ENCODE measurements at regions not wholly inside any gene's neighbourhood (a gene's known extent, or its start where the extent isn't known, plus 50 kb on each side); places are given as distances from the start of the nearest gene placed in this dataset.

- TF ChIP-seq, protein P1, sequence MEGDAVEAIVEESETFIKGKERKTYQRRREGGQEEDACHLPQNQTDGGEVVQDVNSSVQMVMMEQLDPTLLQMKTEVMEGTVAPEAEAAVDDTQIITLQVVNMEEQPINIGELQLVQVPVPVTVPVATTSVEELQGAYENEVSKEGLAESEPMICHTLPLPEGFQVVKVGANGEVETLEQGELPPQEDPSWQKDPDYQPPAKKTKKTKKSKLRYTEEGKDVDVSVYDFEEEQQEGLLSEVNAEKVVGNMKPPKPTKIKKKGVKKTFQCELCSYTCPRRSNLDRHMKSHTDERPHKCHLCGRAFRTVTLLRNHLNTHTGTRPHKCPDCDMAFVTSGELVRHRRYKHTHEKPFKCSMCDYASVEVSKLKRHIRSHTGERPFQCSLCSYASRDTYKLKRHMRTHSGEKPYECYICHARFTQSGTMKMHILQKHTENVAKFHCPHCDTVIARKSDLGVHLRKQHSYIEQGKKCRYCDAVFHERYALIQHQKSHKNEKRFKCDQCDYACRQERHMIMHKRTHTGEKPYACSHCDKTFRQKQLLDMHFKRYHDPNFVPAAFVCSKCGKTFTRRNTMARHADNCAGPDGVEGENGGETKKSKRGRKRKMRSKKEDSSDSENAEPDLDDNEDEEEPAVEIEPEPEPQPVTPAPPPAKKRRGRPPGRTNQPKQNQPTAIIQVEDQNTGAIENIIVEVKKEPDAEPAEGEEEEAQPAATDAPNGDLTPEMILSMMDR (optimal IDR thresholded peaks at IDR 0.05 in 1 of 3, IDR thresholded peaks at IDR 0.05 in 1 of 3, conservative IDR thresholded peaks at IDR 0.05 in 1 of 3; ENCODE audit: extremely low read depth in 1 of 3, insufficient read depth in 2 of 3, low read length in 3 of 3), result no peak
- TF ChIP-seq EZH2 (IDR thresholded peaks at IDR 0.05; ENCODE audit: low read length), result no peak
Measured at GRCh38 chr4:25578432-25578831, 77.2 kb upstream of the SLC34A2 start.
